GM18505 (cell line): ENCODE measurements at regions not wholly inside any gene's neighbourhood (a gene's known extent, or its start where the extent isn't known, plus 50 kb on each side); places are given as distances from the start of the nearest gene placed in this dataset.
"Not testable (repeated sequence)": the region's sequence is repeated elsewhere in the genome, so short reads cannot be mapped to it uniquely, and the experiment has no call there.

Experiments
- ATAC-seq: cut with Tn5 transposase; IDR thresholded peaks from one replicate; pipeline ENCODE4 v1.9.1; 2021; ENCODE audit not compliant: unreplicated experiment
- POLR2A ChIP-seq: IDR thresholded peaks from 4 replicates; pipeline ENCODE4 v1.6.1; 2011; ENCODE audit warnings: borderline replicate concordance; ENCODE audit not compliant: insufficient read depth, insufficient read length; ENCODE audit errors: extremely low read depth

DNA sequence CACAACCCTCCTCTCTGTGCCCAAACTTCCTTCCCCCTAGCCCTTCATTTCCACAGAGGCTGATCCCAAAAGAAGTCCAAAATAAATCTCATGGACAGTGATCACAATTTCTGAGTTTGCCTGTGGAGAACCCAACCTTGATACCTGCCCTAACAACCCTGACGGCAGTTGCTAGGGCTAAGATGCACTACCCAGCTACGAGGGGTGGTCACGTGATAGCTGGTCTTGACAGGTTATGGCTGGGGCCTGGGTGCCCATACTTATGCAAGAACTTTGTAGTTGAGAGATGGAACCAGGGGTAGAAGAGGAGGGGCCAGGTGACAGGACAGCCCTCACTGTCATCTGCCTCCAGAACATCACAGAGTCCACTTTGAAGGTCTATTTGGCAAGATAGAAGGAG lies 147.9 kb downstream of the AKAIN1 start:
- no peak for TF ChIP-seq POLR2A

DNA sequence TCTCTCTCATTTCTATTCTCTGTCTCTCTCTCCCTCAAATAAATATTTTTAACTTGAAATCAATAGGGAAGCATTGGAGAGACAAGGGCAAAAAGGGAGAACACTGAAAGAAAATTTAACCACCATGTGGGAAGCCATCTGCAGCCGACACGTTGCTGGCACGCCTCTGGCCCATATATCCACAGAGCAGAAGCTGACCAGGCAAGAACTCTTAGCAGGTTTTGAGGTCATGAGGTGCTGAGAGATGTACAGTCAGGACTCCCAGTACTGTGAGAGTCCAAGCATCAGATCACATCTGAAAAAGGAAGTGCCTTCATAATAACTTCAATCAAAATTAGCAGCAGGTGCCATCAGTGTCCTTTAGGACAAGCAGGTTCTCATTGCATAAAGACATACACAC lies 156.6 kb downstream of the AKAIN1 start:
- no peak for TF ChIP-seq POLR2A
- no peak for ATAC-seq

More for the DNA sequence above, 147.9 kb downstream of the AKAIN1 start:
- ATAC-seq, result no peak

DNA sequence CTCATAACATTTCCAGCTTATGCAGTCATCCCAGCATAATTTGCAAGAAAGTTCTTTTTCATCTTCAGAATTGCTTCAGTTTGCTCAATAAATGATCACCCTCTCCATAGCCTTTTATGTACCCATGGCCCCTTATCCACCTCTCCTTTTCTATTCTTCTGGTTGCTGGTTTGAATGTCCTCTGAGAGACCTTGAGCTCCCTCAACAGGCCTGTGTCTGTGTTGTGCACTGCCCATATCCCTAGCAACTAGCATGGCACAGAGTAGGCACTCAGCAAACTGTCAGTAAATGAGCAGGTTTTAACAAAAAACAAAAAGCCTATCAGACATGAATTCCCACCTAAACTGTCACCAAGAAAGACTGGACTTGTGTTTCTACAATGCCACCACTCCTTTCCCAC lies 160.5 kb downstream of the AKAIN1 start:
- no peak for ATAC-seq
- no peak for TF ChIP-seq POLR2A

DNA sequence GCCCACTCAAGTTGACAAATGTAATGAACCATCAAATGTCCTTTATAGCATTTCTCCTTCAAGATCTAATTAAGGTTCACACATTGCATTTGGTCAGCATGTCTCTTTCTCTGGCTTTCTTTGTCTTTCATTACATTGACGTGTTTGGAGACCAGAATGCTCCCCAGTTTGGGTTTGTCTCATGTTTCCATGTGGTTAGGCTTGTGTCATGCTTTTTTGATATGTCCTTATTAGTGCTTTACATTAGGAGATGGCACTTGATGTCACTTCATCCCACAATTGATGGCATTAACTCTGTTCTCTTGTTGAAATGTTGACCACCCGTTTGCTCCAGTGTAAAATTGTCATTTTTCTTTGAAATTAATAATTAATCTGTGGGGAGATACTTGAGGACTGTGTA lies 165.8 kb downstream of the AKAIN1 start:
- ATAC-seq, result no peak
- TF ChIP-seq POLR2A, result no peak

DNA sequence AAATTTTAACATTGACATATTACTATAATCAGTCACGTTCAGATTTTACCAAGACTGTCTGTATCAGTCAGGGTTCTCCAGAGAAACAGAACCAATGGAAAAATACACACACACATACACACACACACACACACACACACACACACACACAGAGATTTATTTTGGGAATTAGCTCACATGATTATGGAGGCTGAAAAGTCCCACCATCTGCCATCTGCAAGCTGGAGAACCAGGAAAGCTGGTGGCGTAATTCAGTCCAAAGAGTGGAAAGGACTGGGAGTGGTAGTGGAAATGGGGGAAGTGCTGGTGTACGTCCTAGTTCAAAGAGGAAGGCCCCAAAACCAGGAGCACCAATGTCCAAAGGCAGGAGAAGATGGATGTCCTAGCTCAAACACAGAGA lies 166.4 kb downstream of the AKAIN1 start:
- no peak for TF ChIP-seq POLR2A
- ATAC-seq, result no peak

DNA sequence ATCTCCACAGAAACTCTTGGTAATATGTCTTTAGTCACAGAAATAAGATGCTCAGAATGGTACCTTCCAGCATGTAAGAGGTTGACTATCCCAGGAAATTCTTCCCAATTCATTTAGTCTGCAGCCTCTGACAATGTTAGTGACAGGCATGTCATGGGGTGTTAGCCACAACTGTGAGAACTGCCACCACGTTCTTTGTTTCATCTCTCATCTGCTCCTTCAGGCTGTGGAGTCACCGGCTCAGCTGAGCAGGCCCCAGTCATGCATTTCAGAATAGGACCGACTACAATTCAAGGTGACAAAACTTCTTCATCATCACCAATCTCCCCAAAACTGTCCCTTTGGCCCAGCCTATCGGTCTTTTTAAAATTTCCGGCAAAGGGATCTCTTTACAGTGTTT lies 167.5 kb downstream of the AKAIN1 start:
- ATAC-seq, result no peak
- no peak for TF ChIP-seq POLR2A

DNA sequence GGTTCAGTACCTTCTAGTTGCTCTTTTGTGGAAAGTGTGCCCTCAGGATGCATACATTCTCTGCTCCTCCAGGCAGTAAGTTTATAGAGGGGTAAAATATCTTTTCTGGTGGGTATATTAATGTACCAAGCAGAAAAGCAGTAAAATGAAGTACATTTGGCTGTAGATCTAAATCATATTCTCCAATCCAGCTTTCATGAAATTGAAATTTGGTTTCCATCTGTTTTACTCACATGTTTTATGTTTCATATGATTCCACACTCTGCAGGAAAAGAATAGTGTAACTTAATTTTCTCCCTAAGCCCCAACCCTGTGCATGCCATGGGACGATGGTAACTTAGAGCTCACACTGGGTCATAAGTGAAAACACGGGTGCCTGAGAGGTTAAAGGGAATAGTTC lies 172.3 kb downstream of the AKAIN1 start:
- no peak for TF ChIP-seq POLR2A
- no peak for ATAC-seq

DNA sequence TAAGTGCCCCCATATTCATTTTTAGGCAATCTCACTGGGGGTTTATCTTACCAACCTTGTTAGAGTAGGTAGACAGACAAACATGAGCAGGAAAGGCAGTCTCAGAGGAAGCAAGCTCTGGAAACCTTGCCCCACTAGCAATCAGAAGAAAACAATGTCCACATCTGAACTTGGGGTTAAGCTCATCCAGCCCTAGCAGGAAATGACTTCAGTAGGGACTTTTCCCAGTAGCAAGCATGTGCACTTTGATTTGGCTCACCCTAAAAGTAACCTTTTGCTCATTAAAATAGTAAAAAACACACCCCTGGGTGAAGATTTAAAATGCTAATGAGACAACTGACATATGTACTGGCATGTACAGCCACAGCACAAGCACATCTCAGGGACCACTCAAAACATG lies 175.5 kb downstream of the AKAIN1 start:
- TF ChIP-seq POLR2A, result no peak
- ATAC-seq, result no peak

DNA sequence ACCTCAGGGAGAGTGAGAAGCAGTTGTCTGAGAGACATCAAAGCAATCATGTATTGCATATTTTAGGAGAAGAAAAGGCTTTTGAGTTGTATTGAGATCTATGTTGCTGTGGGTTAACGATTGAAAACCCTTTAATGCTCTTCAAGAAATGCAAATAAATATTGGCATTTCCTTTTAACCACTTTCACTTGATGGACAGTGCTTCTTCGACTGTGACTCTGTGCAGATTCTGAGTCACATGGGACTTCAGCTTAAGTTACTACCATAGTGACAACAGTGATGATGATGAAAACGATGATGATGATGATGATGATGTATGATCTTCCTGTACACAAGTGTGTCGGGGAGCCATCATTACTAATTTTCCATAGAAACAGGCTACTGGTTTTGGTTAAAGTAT lies 181.8 kb downstream of the AKAIN1 start:
- ATAC-seq, result no peak
- no peak for TF ChIP-seq POLR2A

DNA sequence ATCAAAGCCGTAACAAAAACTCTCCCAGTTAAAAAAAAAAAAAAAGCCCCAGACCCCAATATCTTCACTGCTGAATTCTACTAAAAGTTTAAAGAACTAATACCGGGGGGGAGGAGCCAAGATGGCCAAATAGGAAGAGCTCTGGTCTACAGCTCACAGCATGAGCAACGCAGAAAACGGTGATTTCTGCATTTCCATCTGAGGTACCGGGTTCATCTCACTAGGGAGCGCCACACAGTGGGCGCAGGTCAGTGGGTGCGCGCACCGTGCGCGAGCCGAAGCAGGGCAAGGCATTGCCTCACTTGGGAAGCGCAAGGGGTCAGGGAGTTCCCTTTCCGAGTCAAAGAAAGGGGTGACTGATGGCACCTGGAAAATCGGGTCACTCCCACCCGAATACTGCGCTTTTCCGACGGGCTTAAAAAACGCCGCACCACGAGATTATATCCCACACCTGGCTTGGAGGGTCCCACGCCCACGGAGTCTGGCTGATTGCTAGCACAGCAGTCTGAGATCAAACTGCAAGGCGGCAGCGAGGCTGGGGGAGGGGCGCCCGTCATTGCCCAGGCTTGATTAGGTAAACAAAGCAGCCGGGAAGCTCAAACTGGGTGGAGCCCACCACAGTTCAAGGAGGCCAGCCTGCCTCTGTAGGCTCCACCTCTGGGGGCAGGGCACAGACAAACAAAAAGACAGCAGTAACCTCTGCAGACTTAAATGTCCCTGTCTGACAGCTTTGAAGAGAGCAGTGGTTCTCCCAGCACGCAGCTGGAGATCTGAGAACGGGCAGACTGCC lies 192.8 kb downstream of the AKAIN1 start:
- not testable (repeated sequence) for ATAC-seq

DNA sequence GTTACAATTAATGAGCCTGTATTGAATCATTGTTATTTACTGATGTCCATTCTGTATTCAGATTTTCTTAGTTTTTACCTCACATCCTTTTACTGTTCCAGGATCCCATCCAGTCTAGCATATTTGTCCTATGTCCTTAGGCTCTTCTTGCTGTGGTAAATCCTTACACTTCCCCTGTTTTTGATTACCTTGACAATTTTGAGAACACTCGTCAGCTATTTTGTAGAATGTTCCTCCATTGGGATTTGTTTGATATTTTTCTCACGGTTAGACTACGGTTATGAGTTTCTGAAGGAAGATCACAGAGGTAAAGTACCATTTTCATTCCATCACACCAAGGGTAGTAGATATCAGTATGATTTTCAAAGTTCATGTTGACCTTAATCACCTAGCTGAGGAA lies 202.3 kb downstream of the AKAIN1 start:
- no peak for ATAC-seq
- no peak for TF ChIP-seq POLR2A

DNA sequence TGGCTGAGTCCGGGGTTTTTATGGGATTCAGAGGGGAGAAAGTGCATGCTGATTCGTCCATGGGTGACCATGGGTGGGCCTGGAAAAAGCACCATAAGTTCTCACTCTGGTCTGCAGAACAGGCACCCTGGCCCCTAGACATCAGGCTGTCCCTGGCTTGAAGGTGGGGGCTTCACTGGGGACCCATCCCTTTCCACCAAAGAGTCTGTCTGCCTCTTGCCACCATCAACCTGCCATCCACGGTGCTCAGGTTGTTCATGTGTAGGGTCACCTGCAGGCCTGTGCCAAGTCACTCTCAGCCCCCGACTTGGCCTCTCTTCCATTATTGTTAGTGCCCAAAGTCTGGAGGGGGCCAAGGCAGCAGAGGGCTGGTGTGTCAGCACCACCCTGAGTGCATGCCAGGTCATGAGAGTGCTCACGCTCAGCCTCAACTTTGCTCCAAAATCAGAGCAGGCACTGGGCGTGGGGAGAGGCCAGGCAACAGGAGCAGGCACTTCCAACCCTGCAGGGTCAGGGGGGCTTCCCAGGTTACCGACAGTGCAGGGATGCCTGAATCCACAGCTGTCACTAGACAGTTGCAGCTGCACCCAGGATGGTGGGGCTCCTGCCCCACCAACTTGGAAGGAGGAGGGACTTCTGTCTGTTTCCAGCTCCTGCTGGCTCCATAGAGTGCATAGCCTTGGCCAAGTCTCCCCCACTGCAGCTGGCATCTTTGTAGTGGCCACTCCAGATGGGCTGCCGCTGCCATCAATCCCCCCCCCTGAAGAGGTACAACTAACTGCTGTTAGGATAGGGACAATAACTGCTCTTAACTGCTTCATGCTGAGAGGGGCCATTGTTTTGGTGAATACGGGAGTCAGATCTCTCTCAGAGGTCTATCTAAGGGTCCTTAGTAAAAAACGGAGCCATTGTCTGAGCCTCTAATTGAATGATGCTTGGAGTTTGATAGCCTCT lies 209.3 kb downstream of the AKAIN1 start:
- ATAC-seq, result no peak
- no peak for TF ChIP-seq POLR2A

DNA sequence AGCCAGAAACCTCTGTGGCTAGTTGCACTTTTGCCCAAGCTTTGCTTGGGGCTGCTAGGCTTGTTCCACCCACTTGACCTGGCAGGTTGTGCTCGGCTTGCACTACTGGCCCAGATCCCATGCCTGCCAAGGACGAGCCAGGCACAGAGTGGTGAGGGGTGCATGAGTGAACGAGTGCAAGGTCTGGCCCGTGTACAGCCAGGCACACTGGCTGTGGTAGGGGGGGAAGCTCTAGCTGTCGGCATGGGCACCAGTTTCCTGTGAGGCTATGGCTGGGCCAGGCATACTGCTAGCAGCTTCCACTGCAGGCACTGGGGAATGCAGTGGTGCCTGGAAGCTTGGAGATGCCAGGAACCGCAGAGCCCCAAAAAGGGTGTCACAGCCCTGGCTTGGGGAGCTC lies 210.4 kb downstream of the AKAIN1 start:
- no peak for TF ChIP-seq POLR2A
- ATAC-seq, result no peak

DNA sequence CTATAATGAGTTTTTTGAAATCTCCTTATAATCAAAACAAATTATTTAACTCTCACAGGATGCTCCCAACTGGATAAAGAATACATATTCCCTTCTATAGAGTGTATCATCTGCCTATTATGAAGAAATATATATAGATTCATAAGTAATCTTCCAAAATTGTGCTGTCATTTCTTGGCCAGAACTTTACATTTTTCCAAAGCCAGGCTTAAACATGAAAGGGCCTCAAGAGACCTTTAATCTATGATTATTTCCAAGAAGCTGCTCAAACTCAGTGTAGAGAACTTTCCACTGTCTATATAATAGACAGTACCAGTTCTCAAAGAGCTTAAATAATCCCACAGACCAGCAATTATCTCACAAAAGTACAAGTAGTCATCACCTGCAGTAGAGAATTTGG lies 211.0 kb downstream of the AKAIN1 start:
- TF ChIP-seq POLR2A, result no peak
- no peak for ATAC-seq
